AG09319 (cell line): ENCODE measurements at regions not wholly inside any gene's neighbourhood (a gene's known extent, or its start where the extent isn't known, plus 50 kb on each side); places are given as distances from the start of the nearest gene placed in this dataset.
"Not testable (repeated sequence)": the region's sequence is repeated elsewhere in the genome, so short reads cannot be mapped to it uniquely, and the experiment has no call there.

Experiments used
- DNase-seq: peaks from one replicate; pipeline ENCODE4 v3.0.0-alpha.2; 2010; ENCODE audit warnings: low read depth; ENCODE audit errors: extremely low read depth
- CTCF ChIP-seq: IDR thresholded peaks from 2 replicates; pipeline ENCODE4 v1.5.1; 2011; ENCODE audit warnings: low read depth, mild to moderate bottlenecking, inconsistent platforms, low read length, moderate library complexity

GRCh38 chr3:144818973-144819372 lies 847.4 kb downstream of the DIPK2A start:
- no peak for TF ChIP-seq CTCF
- no peak for DNase-seq

- DNase-seq, result not testable (repeated sequence)
Observed at GRCh38 chr3:144820232-144820631, 848.6 kb downstream of the DIPK2A start.

- TF ChIP-seq CTCF, result no peak
- DNase-seq, result no peak
Observed at GRCh38 chr3:144820726-144821125, 849.1 kb downstream of the DIPK2A start.

GRCh38 chr3:144821583-144821982 lies 850.0 kb downstream of the DIPK2A start:
- no peak for TF ChIP-seq CTCF
- peak; percentile 22 for DNase-seq

- DNase-seq, result no peak
- no peak for TF ChIP-seq CTCF
Observed at GRCh38 chr3:144822671-144823070, 851.0 kb downstream of the DIPK2A start.

GRCh38 chr3:144831955-144832716 lies 860.5 kb downstream of the DIPK2A start:
- TF ChIP-seq CTCF, result no peak
- no peak for DNase-seq

- no peak for TF ChIP-seq CTCF
- no peak for DNase-seq
Observed at GRCh38 chr3:144839991-144840390, 868.4 kb downstream of the DIPK2A start.

GRCh38 chr3:144840866-144841265 lies 869.2 kb downstream of the DIPK2A start:
- no peak for TF ChIP-seq CTCF
- DNase-seq, result no peak
